Inflammatory macrophage (primary cell): ENCODE measurements at regions not wholly inside any gene's neighbourhood (a gene's known extent, or its start where the extent isn't known, plus 50 kb on each side); places are given as distances from the start of the nearest gene placed in this dataset.
A peak's percentile ranks its signal among the peaks of the same experiment; 100 is the strongest.

Experiments
- DNase-seq, 2 donors: peaks; one replicate each; pipeline ENCODE4 v3.0.0-alpha.2; 2020 to 2022

DNA sequence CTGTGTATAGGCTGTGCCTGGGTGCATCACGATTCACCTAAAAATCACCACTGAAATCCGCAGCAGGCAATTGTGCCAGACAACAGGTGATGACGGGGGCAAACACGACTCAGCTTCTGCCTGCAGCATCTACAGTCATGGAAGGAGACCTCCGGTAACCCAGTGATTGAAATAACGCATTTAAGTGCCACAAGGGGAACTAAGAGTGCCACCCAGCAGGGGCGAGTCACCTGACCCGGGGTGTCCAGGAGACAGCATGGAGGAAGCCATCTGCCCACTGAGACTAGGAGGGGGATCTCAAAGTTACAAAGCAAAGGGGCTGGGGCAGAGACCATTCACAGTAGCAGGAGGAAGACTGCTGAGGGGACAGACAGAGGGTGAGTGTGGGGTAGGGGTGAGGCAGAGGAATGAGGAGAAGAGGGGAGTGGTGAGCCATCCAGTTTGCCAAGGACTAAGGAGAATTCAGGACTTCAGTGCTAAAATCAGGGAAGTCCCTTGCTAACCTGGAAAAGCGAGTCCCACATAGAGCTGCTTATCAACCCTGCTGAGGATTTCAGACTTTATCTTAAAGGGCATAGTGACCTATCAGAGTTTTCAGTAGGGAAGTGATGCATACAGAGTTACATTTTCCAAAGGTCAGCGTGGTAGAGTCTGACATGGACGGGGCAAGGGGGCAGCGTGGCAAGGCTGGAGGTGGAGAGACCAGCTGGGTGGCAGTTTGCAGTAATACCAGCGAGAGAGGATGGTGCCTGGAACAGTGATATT, 256.7 kb upstream of the HES1 start:
- peak; percentile 29 to 43 for DNase-seq

DNA sequence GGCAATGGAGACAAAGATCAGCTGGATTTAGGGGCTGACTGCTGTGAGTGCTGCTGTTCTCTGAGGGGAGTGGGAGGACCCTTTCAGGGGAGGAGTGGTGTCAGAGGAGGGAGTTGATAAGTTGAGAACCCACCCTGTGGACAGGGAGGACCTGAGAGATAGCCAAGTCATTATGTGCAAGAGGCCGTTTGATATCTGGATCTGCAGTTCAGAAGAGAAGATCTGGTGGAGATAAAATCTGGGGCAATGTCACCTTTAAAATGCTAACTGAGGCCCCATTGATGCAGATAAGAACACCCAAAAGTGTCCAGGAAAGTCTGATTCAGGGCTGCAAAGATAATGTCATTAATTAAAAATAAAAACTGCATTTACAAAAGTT, 256.1 kb upstream of the HES1 start:
- no peak for DNase-seq

DNA sequence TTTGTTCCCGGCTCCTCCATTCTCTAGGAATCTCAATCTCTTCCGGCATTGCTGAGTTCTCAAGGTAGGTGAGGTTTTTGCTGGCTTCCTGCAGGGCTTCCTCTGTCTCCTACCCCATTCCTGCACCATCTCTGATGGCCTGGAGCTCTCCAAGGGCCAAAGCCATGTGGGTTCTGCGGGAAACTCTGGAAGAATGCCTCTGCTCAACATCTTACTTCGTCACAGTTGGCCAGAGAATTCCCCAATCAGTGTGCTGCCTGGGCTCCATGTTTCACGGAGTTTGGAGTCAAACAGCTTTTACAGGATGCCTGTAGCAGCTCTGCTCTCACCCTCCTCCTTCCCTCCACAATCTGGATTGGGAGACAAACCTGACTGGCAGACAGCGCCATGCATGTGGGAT, 253.9 kb upstream of the HES1 start:
- DNase-seq: no peak

DNA sequence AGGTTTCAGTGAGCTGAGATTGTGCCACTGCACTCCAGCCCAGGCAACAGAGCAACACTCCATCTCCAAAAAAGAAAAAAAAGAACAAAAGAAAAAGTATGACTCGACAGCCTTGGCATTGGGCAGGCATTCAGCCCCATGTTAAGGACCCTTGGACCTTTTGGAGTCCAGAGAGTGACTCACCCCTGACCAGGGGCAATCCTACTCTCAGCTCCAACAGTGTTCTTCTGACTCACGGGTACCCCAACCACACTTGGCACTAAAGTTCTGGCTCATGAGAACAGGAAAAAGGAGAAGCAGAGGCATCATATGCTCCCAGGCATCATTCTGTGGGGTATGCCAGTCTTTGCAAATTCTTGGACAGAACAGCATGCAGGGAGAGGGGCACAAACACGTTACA, 252.4 kb upstream of the HES1 start:
- no peak for DNase-seq

DNA sequence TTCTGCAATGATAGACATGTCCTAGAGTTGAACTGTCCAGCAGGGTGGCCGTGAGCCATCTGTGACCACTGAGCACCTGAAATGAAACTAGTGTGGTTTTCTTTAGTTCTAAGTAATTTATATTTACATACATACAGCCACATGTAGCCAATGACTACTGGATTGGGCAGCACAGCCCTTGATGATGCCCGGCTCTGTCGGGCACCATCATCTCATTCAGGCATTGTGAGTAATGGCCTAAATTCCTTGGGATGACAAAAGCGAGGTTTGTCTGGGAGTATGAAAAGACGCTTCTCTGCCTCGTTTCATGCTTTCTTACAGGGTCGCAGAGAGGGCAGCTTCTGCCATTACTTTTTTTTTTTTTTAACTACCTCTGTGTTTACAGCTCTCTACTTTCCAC, 251.9 kb upstream of the HES1 start:
- DNase-seq: no peak

DNA sequence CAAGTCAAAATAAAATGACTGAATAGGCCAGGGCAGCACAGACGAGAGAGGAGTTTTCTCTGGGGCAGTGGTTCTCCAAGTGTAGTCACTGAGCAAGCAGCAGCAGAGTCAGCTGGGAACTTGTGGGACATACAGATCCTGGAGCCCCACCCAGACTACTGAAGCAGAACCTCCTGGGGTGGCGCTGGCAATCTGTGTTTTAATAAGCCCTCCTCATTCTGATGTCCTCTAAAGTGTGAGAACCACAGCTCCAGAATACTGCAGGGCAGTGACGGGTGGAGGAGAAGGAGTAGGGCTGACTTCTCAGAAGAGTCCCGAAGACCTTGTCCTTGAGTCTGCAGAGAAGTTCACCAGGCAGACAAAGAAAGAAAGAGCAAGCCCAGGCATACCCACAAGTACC, 251.3 kb upstream of the HES1 start:
- no peak for DNase-seq

DNA sequence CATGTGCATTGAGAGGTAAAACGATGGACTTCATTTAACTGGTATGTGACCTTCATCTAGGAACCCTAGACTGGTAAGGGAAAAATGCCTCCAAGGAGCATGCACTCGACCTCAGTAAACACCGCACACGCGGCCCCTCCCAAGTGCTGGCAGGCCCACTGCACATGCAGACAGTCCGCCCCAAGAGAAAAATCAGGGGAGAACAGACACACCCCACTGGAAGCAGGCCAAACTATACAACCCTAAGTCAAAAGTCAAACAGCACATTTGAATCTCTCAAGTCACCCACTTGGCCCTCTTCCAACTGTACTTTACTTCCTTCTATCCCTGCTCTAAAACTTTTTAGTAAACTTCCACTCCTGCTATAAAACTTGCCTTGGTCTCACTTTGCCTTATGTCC, 250.1 kb upstream of the HES1 start:
- DNase-seq: peak in 1 of 2 donors; percentile 35

DNA sequence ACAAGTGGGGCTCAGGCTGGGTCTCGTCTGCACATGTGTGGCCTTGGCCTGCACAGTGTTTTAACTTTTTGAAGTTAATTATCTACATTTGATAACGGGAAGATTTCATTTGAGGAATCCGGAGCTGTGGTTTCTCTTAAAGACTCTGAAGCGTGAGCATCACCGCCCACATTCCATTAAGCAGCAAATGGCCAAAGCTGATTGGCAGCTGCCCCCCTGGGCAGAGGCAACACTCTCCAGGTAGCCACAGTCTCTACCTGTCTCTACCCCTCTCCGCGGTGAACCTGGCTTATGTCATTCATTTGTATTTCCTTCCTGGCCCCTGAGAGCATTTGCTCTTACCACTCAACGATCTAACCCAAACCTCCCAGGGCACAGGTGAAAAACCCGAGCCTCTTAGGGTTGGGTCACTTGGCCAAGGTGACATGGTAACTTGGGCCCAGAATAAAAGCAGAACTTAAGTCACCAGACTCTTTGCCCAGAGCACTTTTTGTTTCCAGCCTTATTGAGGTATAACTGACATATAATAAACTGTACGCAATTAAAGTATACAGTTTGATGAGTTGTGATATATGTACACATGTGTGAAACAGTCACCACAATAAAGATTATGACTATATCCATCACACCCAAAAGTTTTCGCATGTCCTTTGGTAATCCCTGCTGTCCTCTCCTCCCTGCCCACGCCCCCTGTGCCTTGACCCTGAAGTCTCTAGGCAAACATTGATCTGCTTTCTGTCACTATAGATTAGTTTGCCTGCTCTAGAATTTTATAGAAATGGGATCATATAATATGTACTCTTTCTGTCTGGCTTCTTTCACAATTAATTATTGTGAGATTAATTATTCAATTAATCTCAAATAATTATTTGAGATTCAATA, 245.7 kb upstream of the HES1 start:
- no peak for DNase-seq

DNA sequence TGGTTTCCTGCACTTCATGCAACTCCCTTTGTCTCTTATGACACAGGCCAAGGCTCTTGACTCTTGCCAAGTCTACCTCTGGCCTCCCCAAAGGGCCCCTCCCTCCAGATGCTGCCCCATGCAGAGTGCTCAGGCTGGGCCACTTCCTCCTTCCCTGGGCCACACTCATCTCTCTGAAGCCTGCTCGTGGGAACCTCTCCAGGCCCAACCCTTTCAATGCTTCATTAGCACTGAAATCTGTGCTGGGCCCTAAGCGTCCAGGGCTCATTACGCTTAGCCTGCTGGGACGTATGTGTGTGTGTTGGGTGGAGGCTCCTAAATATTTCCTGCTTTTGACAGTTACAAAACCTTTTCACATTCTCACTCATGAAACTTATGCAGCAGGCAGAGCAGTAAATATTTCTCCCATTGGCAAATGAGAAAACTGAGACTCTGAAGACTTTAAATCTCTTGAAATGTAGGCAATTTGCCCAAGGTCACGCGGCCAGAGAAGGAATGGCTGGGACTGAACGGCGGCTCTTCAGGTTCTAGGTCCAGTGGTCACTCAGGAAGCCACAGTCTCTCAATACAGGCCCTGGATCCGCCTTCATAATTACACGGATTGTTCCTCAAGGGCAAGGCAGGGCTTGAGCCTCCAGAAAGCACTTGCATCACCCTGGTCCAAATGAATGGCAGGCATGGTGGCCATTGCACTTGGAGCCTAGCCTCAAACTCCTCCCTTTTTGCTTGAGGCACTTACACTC, 241.7 kb upstream of the HES1 start:
- DNase-seq: peak in 1 of 2 donors; percentile 61

DNA sequence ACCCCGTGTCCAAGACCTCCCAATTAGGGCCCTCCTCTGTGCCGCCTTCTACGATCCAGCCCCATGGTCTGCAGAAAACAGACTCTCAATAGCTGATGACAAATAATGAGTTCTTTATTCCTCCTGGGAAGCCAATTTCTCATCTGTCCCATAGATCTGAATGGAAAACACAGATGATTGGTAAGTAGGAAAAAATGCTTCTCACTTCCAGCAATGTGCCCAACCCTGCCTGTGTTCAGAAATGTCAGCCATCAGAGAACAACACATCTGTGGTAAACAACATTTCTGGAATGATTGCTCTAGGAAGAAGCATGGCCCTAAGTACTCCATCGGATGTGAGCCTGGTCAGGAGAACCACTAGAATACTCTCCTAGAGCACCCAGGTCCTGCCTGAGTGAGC, 240.5 kb upstream of the HES1 start:
- DNase-seq: no peak

DNA sequence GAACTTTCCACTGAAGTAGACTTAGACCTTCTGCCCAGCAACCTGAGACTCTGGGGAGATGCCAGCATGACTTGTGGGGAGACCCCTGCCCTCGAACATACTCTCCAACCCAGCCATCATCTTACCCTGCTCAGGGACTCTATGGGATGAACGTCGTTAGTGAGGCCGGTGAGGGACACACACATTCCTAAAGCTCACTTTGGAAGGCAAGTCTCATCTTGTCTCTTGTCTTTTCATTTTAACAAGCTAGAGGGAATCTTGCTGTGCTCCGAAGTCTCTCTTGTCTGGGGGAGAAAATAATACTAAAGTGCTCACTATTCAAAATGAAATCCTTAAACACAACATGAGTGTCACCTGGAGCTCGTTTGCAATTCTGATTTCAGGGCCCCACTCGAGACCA, 239.5 kb upstream of the HES1 start:
- DNase-seq: no peak

DNA sequence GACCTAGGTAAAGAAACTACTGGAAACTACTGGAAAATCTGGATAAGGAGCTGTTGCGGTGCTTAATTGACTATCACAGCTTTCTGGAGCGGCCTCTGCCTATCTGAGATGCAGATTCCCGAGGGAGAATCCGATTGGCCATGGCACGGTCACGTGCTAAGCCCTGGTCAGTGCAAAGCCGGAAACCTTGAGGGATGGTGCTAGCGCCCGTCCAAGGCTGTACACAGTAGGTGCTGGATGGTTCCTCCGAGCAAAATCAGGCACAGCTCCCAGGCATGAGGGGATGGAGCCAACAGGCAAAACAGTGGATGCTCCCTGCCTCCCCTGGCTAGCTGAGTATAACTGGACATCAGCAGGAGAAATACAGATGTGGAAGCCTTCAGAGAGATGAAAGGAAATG, 238.7 kb upstream of the HES1 start:
- no peak for DNase-seq

DNA sequence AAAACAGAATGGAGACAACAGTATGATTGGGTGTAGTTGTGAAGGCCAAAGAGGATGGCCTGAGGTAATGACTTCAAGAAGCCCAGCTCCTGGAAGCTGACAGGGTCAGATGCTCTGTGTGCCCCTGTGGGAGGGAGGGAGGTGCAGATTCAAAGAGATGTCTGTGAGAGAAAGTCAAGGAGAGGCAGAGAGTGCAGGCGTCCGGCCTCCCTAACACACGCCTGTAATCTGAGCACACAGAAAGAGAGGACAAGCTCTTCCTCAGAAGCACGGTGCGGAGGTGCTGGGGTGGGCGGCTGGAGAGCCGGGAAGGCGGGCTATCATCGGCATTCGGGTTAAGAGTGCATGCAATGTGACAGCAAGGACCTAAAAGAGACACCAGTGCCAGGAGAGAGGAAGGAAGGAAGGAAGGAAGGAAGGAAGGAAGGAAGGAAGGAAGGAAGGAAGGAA, 238.2 kb upstream of the HES1 start:
- no peak for DNase-seq

DNA sequence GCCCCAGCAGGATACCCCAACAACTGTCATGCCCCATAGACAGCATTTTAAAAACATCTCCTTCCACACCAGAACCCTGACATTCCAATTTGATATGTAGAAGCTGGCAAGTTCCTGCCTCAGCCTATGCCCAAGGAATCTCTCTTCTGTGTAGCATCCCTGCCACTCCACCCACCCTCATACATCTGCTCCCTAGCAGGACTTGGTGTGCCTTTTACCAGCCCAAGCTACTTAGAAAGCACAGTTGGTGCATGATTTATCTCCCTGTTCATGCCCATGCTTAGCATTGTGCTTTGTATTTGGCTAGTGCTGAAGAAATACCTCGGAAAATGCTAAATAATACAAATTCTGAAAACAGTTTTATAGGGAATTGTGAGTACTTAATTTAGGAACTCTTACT, 236.9 kb upstream of the HES1 start:
- DNase-seq: no peak

DNA sequence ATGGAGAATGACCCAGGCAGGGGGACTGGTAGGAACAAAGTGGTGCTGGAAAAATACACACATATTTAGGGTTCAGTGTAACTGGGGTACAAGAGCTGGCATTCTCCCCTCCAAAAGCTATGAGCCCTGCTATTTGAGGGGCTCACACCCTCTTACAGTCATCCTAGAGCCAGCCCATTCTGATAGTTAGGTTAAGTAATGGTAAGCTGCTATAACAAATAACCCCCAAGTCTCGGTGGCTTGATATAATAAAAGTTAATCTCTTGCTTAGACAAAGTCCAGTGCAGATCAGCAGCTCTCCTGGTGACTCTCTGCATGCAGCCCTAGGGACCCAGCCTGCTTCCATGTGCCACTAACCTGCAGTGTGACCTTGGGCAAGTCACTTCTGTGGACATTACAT, 234.9 kb upstream of the HES1 start:
- DNase-seq: no peak

DNA sequence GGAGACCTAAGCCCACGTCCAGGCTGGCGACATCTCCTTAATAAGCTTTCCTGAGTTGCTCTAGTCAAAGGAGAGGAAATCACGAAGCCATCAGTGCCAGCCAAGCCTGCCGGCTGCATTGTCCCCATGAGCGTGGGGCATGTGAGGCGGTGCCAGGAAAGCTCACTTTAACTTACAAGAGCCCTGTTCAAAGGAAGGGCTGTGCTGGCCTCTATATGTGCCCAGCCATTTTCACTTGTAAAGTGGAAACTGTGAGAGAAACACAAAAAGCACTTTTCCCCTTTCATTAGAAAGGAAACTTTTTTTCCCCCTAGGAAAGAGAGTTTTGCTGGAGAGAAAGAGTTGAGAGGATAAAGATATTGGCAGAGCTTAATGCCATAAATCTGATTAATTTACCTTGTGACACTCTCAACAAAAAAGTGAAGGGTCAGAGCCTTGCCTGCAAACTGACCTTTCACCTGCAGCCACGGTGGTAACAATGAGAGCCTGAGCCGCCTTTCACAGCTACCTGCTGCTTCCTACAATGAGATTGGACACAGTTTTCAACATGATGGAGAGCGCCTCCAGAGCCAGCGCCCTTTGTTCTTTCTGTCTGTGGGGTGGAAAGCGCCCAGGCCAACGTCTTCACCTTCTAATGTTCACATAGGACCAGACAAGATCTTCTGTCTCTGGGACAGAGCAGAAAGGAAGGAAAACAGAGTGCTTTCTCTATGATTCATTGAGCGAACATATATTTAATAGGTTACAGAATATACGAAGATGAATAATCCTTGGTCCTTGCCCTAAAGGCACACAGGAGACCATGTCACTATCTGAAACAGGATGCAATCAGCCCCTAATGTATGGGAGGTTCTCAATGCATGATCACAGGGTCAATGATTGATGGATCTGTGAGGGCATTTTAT, 233.1 kb upstream of the HES1 start:
- DNase-seq: no peak

DNA sequence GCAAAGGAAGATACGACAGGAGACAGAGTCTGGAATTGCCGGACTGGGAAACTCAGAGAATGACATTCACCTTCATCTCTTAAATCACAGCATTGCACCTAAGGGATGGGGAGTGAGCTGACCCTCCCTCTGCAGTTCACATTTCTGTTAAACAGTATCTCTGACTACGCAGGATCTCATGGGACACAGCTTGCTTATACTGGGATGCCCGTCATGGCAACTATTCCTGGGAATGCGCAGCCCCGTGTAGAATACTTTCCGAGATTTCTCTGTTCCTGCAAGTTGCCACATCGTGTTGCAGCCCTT, 232.5 kb upstream of the HES1 start:
- no peak for DNase-seq

DNA sequence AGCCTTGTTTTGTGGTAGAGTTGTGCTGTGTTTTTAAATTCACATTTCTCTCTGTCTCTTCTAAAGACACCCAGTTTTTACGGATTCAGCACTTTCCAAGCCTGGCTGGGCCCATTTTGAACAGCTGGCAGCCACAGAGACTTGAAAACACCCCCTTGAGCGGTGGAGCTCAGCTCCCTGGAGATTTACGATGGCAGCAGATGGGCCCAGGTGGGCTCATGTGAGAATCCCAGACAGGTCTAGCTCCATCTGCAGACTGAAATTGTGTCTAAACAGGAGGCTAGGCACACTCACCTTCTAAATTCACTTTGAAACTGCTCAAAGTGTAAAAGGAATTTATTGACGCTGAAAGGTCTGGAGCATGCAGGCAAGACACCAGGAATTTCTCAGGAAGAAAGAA, 232.0 kb upstream of the HES1 start:
- no peak for DNase-seq

DNA sequence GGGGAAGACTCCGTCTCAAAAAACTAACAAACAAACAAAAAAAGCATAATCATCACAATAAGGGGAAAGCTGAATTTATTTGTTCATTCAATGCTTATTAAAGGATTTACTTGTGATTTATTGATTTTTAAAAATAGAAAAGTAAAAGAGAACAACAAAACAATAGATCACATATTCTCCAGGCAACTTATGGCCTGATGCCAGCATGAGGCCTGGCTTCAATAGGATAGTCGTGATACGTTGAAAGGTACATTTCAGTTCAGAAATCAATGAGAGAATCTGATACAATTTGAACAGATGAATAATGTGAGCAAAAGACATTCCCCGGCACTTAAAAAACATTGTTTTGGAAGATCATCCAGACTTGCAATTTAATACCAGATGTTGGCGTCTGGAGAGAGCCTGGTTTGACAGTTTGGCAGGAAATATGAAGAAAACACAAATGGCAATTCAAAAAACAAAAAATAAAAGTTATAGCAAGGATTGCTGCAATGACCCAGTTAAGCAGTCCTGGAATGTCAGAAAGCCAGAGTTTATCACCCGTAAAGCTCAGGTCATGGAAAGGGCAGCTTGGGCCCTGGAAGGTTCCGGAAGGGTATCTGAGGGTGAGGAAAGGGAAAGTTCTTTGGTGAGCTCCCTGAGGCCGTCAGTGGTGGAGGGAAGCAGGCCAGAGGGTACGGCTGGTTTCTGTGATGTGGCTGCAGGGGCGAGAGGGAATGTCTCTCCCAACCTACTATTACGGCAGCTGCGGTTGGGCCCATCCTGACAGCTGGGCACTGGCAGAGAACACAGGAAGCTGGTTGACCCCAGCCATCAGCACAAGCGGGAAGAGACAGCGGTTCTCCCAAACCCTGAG, 230.2 kb upstream of the HES1 start:
- no peak for DNase-seq

DNA sequence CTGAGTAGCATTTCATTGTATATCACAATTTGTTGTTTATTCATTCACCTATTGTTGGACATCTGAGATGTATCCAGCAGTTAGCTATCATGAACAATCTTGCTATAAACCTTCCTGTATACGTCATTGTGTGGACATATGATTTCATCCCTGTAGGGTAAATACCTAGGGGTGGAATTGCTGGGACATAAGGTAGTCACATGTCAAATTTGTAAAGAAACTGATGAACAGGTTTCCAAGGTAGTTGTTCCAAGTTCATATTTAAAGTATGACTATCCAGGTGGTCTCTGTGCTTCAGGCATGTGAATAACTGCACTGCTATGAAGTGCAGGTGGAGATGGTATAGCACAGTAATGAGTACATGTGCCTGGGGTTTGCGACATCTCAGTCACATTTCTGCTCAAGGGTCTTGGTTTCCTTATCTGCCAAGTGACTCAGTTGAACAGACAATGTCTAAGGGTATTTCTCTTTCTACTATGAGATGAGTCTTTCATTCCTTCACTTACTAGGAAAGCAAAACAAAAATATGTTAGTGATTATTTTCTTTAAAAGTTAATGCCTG, 229.0 kb upstream of the HES1 start:
- DNase-seq: no peak

DNA sequence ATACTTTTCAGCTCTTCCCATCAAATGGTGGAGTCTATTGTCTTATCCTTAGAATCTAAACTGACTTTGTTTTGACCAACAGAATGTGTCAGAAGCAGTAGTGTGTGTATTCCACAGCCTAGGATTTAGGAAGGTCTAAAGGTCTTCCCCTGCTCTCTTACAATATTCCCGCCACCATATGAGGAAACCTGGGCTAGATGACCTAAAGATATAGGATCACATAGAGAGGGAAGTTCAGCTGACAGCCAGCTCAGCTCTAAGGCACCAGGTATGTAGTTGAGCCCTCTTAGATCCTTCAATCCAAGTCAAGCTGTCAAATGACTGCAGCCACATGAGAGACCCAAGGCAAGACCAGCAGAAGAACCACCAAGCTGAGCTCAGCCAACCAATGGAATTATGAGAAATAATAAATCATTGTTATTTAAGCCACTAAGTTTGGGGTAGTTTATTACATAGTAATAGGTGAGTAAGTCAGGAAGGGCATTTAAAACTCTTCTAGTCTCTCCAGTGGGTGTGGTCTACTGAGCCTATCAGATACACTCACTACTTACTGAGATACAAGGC, 227.7 kb upstream of the HES1 start:
- DNase-seq: no peak
